Colon (tissue), 2 donors: ENCODE measurements at regions not wholly inside any gene's neighbourhood (a gene's known extent, or its start where the extent isn't known, plus 50 kb on each side); places are given as distances from the start of the nearest gene placed in this dataset.
"Not testable (repeated sequence)": the region's sequence is repeated elsewhere in the genome, so short reads cannot be mapped to it uniquely, and the experiment has no call there.

Experiments
- FAIRE-seq: peaks from 2 replicates; lab custom pipeline; 2012; peaks lifted over from hg19 to GRCh38; lab: Jason Lieb, UNC
- donor health status: control.
- donor health status: control.

GRCh38 chr4:133593764-133594163 is 444.7 kb downstream of the PCDH10 start:
- no peak for FAIRE-seq

- FAIRE-seq = no peak
Observed at GRCh38 chr4:133592591-133592990, 443.5 kb downstream of the PCDH10 start.

- no peak for FAIRE-seq
Observed at GRCh38 chr4:133592106-133592505, 443.0 kb downstream of the PCDH10 start.

- no peak for FAIRE-seq
Observed at GRCh38 chr4:133588306-133588705, 439.2 kb downstream of the PCDH10 start.

- no peak for FAIRE-seq
Observed at GRCh38 chr4:133585323-133585722, 436.2 kb downstream of the PCDH10 start.

- no peak for FAIRE-seq
Observed at GRCh38 chr4:133584714-133585113, 435.6 kb downstream of the PCDH10 start.

- peak; percentile 38 for FAIRE-seq
Observed at GRCh38 chr4:133581996-133582619, 433.0 kb downstream of the PCDH10 start.

- no peak for FAIRE-seq
Observed at GRCh38 chr4:133574248-133574647, 425.2 kb downstream of the PCDH10 start.

- FAIRE-seq = no peak
Observed at GRCh38 chr4:133565379-133565778, 416.3 kb downstream of the PCDH10 start.

- no peak for FAIRE-seq
Observed at GRCh38 chr4:133559987-133560386, 410.9 kb downstream of the PCDH10 start.

- no peak for FAIRE-seq
Observed at GRCh38 chr4:133555671-133556070, 406.6 kb downstream of the PCDH10 start.

- FAIRE-seq = no peak
Observed at GRCh38 chr4:133550436-133550835, 401.3 kb downstream of the PCDH10 start.

- FAIRE-seq = no peak
Observed at GRCh38 chr4:133544097-133544496, 395.0 kb downstream of the PCDH10 start.

GRCh38 chr4:133537780-133538281 is 388.7 kb downstream of the PCDH10 start:
- FAIRE-seq = no peak

GRCh38 chr4:133534224-133534623 is 385.1 kb downstream of the PCDH10 start:
- not testable (repeated sequence) for FAIRE-seq

GRCh38 chr4:133524369-133524768 is 375.3 kb downstream of the PCDH10 start:
- no peak for FAIRE-seq

- no peak for FAIRE-seq
Observed at GRCh38 chr4:133513901-133514300, 364.8 kb downstream of the PCDH10 start.

GRCh38 chr4:133498149-133498548 is 349.1 kb downstream of the PCDH10 start:
- FAIRE-seq = no peak

- no peak for FAIRE-seq
Observed at GRCh38 chr4:133493776-133494175, 344.7 kb downstream of the PCDH10 start.

- FAIRE-seq = no peak
Observed at GRCh38 chr4:133493241-133493640, 344.1 kb downstream of the PCDH10 start.

GRCh38 chr4:133484287-133484686 is 335.2 kb downstream of the PCDH10 start:
- FAIRE-seq = no peak

GRCh38 chr4:133483600-133484246 is 334.6 kb downstream of the PCDH10 start:
- no peak for FAIRE-seq

- no peak for FAIRE-seq
Observed at GRCh38 chr4:133476063-133476462, 327.0 kb downstream of the PCDH10 start.

GRCh38 chr4:133474501-133474900 is 325.4 kb downstream of the PCDH10 start:
- no peak for FAIRE-seq
